ENCODE measurements at regions not wholly inside any gene's neighbourhood (a gene's known extent, or its start where the extent isn't known, plus 50 kb on each side); places are given as distances from the start of the nearest gene placed in this dataset.

GRCh38 chr12:108008163-108008905, 120.8 kb upstream of the WSCD2 start:
- TF ChIP-seq POLR2A (IDR thresholded peaks at IDR 0.05), result no peak
- TF ChIP-seq CTCF (IDR thresholded peaks at IDR 0.05), result no peak
- DNase-seq (ENCODE audit: low spot score in 2 of 2), result no peak
- WGBS, 2 donors, result 86 to 95% methylated on average over 2 of the region's 2 CpGs
- intact Hi-C loops (cut with DNase I; ENCODE audit: low total_unique reads), result no loop called here
- no peak overlapping the region for H3K4me3 ChIP-seq (ENCODE audit: low read depth, poor library complexity, severe bottlenecking)

GRCh38 chr12:108009442-108010070, 119.5 kb upstream of the WSCD2 start:
- 51 to 59% methylated on average over 4 of the region's 4 CpGs for WGBS, 2 donors
- intact Hi-C loops (cut with DNase I; ENCODE audit: low total_unique reads), result no loop called here

GRCh38 chr12:108016022-108016564, 113.0 kb upstream of the WSCD2 start:
- TF ChIP-seq CTCF (IDR thresholded peaks at IDR 0.05) (no peak), POLR2A (IDR thresholded peaks at IDR 0.05) (no peak)
- intact Hi-C loops (cut with DNase I; ENCODE audit: low total_unique reads), result no loop called here
- H3K4me3 ChIP-seq (ENCODE audit: low read depth, poor library complexity, severe bottlenecking), result no peak overlapping the region
- WGBS, 2 donors, result 76 to 91% methylated on average over 4 of the region's 4 CpGs
- no peak for DNase-seq (ENCODE audit: low spot score in 2 of 2)

More at GRCh38 chr12:108009442-108010070, 119.5 kb upstream of the WSCD2 start:
- H3K4me3 ChIP-seq (ENCODE audit: low read depth, poor library complexity, severe bottlenecking), result no peak overlapping the region
- TF ChIP-seq POLR2A (IDR thresholded peaks at IDR 0.05) (no peak), CTCF (IDR thresholded peaks at IDR 0.05) (no peak)
- no peak for DNase-seq (ENCODE audit: low spot score in 2 of 2)

- no peak for TF ChIP-seq POLR2A (IDR thresholded peaks at IDR 0.05)
- no peak for TF ChIP-seq CTCF (IDR thresholded peaks at IDR 0.05)
- DNase-seq (ENCODE audit: low spot score in 2 of 2), result no peak
- H3K4me3 ChIP-seq (ENCODE audit: low read depth, poor library complexity, severe bottlenecking), result no peak overlapping the region
- 59 to 63% methylated on average over 3 of the region's 3 CpGs for WGBS, 2 donors
- intact Hi-C loops (cut with DNase I; ENCODE audit: low total_unique reads), result no loop called here
Measured at GRCh38 chr12:108017472-108018057, 111.5 kb upstream of the WSCD2 start.

- intact Hi-C loops (cut with DNase I; ENCODE audit: low total_unique reads), result no loop called here
- WGBS, 2 donors, result 54 to 68% methylated on average over 2 of the region's 2 CpGs
- DNase-seq (ENCODE audit: low spot score in 2 of 2), result no peak
- TF ChIP-seq CTCF (IDR thresholded peaks at IDR 0.05) (no peak), POLR2A (IDR thresholded peaks at IDR 0.05) (no peak)
- H3K4me3 ChIP-seq (ENCODE audit: low read depth, poor library complexity, severe bottlenecking), result no peak overlapping the region
Measured at GRCh38 chr12:108019862-108020261, 109.2 kb upstream of the WSCD2 start.

Data from lower leg skin (tissue), 4 donors.